PFSK-1 (cell line): ENCODE measurements at regions not wholly inside any gene's neighbourhood (a gene's known extent, or its start where the extent isn't known, plus 50 kb on each side); places are given as distances from the start of the nearest gene placed in this dataset.

Experiments used
- FOXP2 ChIP-seq: optimal IDR thresholded peaks from 2 replicates; pipeline ENCODE3; 2011; ENCODE audit warnings: borderline replicate concordance, control low read depth, inconsistent platforms; ENCODE audit not compliant: insufficient read depth; ENCODE audit errors: extremely low read length, extremely low read depth
- POLR2AphosphoS5 ChIP-seq: IDR thresholded peaks from 2 replicates; pipeline ENCODE4 v1.6.1; 2012; ENCODE audit warnings: low read depth, mild to moderate bottlenecking, control low read depth, low read length, moderate library complexity
- REST ChIP-seq, 2 experiments: IDR thresholded peaks; 2 replicates each; pipeline versions ENCODE4 v1.6.1 to v1.8.0; 2011 to 2012; ENCODE audit warnings: low read depth in 2 of 2, low read length in 2 of 2, control low read depth in 1 of 2, inconsistent platforms in 1 of 2, mild to moderate bottlenecking in 1 of 2, moderate library complexity in 1 of 2; ENCODE audit not compliant: insufficient read depth in 1 of 2
- SIN3A ChIP-seq: IDR thresholded peaks from 2 replicates; pipeline ENCODE4 v1.6.1; 2012; ENCODE audit warnings: mild to moderate bottlenecking, low read length, moderate library complexity, borderline replicate concordance; ENCODE audit not compliant: insufficient read depth
- TAF1 ChIP-seq: IDR thresholded peaks from 2 replicates; pipeline ENCODE4 v1.6.1; 2012; ENCODE audit warnings: low read length, control low read depth, borderline replicate concordance; ENCODE audit not compliant: insufficient read depth

- TF ChIP-seq TAF1 (no peak), REST (IDR thresholded peaks at IDR 0.05; ENCODE audit: insufficient read depth in 1 of 2, low read depth in 2 of 2, low read length in 2 of 2) (no peak), FOXP2 (no peak), SIN3A (no peak), POLR2AphosphoS5 (no peak)
Measured at GRCh38 chr10:10852464-10852863, 165.2 kb upstream of the CELF2 start.

- TF ChIP-seq REST (IDR thresholded peaks at IDR 0.05; ENCODE audit: insufficient read depth in 1 of 2, low read depth in 2 of 2, low read length in 2 of 2) (no peak), SIN3A (no peak), POLR2AphosphoS5 (no peak), TAF1 (no peak), FOXP2 (no peak)
Measured at GRCh38 chr10:10853954-10854353, 163.7 kb upstream of the CELF2 start.

GRCh38 chr10:10854725-10855124 is 162.9 kb upstream of the CELF2 start:
- TF ChIP-seq REST (IDR thresholded peaks at IDR 0.05; ENCODE audit: insufficient read depth in 1 of 2, low read depth in 2 of 2, low read length in 2 of 2) (no peak), POLR2AphosphoS5 (no peak), FOXP2 (no peak), SIN3A (no peak), TAF1 (no peak)

- TF ChIP-seq POLR2AphosphoS5 (no peak), FOXP2 (no peak), SIN3A (no peak), REST (IDR thresholded peaks at IDR 0.05; ENCODE audit: insufficient read depth in 1 of 2, low read depth in 2 of 2, low read length in 2 of 2) (no peak), TAF1 (no peak)
Measured at GRCh38 chr10:10855151-10855581, 162.5 kb upstream of the CELF2 start.
